SU-DHL-6 (cell line): ENCODE measurements at regions not wholly inside any gene's neighbourhood (a gene's known extent, or its start where the extent isn't known, plus 50 kb on each side); places are given as distances from the start of the nearest gene placed in this dataset.

Experiments used
- CTCF ChIP-seq: fragments of 200-600 bp; sonication (generic); IDR thresholded peaks from one replicate; pipeline ENCODE4 v1.5.1; 2017; ENCODE audit warnings: antibody characterized with exemption, mild to moderate bottlenecking, low read length, moderate library complexity; ENCODE audit not compliant: insufficient read depth, poor library complexity, severe bottlenecking
- EZH2phosphoT487 ChIP-seq: fragments of 200-600 bp; sonication (generic), shearing (Covaris generic); conservative IDR thresholded peaks from 2 replicates; pipeline ENCODE4 v1.6.1; 2018; ENCODE audit warnings: mild to moderate bottlenecking, antibody characterized with exemption, low read length, moderate library complexity, mixed read lengths

- TF ChIP-seq CTCF, result no peak
- no peak for TF ChIP-seq EZH2phosphoT487
Measured at GRCh38 chr16:87248714-87249113, 68.5 kb downstream of the C16orf95 start.
